ENCODE measurements at regions not wholly inside any gene's neighbourhood (a gene's known extent, or its start where the extent isn't known, plus 50 kb on each side); places are given as distances from the start of the nearest gene placed in this dataset.

DNA sequence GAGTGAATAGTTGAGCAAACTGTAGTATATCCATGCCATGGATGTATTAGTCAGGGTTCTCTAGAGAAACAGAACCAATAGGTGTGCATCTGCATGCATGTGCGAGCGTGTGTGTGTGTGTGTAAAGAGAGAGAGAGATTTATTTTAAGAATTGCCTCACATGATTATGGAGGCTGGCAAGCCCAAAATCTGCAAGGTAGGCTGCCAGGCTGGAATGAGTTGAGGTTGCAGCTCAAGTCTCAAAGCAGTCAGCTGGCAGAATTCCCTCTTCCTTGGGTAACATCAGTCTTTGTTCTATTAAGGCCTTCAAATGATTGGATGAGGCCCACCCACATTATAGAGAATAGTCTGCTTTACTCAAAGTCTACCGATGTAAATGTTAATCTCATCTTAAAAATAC, 187.8 kb downstream of the ANAPC1 start:
- in situ Hi-C loops (cut with HindIII; ENCODE audit: low sequenced_read_pairs), result no loop called here
- no peak for DNase-seq (ENCODE audit: low spot score)

GRCh38 chr2:111697560-111697959, 186.4 kb downstream of the ANAPC1 start:
- in situ Hi-C loops (cut with HindIII; ENCODE audit: low sequenced_read_pairs), result no loop called here
- no peak for DNase-seq (ENCODE audit: low spot score)

- in situ Hi-C loops (cut with HindIII; ENCODE audit: low sequenced_read_pairs), result no loop called here
- no peak for DNase-seq (ENCODE audit: low spot score)
Observed at GRCh38 chr2:111698089-111698488, 185.9 kb downstream of the ANAPC1 start.

- peak; percentile 27 for DNase-seq (ENCODE audit: low spot score)
- in situ Hi-C loops (cut with HindIII; ENCODE audit: low sequenced_read_pairs), result no loop called here
Observed at GRCh38 chr2:111698743-111699554, 185.0 kb downstream of the ANAPC1 start.

- no peak for DNase-seq (ENCODE audit: low spot score)
- in situ Hi-C loops (cut with HindIII; ENCODE audit: low sequenced_read_pairs), result no loop called here
Observed at GRCh38 chr2:111701266-111701665, 182.7 kb downstream of the ANAPC1 start.

DNA sequence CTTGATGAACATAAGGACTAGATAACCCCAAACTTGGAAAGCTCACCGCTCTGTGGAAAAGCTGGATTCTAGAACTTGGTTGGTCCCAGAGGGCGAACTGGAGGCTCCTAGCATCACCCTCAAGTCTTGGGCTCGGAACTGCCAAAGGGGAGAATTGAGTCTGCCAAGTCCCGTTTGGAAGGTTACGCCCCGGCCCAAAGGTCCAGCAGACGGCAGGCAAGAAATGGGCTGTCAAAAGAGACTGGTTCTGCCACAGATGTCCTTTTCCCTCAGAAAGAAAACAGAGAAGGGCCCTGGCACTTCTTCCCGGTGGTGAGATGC, 182.2 kb downstream of the ANAPC1 start:
- no peak for DNase-seq (ENCODE audit: low spot score)
- in situ Hi-C loops (cut with HindIII; ENCODE audit: low sequenced_read_pairs), result no loop called here

DNA sequence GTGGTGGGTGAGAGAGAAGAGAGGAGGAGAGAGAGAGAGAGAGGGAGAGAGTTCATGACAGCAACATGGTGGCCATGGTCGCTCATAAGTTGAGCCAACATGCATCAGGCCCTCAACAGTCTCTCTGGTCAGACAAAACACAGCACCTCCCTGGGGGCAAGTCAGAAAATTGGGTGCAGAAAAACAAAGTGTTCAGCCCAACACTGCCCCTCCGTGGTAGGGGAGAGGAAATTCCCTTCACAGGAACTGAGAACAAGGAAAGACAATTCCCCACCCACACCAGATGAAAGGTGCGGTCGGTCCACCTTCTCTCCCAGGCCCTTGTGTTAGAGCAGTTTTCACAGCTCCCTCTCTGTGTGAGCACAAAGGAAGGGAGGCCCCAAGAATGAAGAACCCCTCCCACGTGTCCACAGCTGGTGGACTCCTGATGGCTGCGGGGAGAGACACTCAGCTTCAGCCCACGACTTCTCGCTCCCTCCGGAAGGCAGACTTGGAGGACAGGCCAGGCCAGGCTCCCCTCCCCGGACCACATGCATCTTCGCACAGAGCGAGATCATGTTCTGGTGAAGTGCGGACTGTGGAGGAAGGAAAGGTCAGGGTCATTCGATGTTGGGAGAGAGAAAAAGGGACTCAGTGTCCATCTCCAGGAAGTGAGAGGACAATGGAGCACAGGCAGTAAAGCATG, 181.7 kb downstream of the ANAPC1 start:
- in situ Hi-C loops (cut with HindIII; ENCODE audit: low sequenced_read_pairs), result no loop called here
- DNase-seq (ENCODE audit: low spot score), result peak; percentile 34

GRCh38 chr2:111702804-111703196, 181.2 kb downstream of the ANAPC1 start:
- in situ Hi-C loops (cut with HindIII; ENCODE audit: low sequenced_read_pairs), result no loop called here
- no peak for DNase-seq (ENCODE audit: low spot score)

- in situ Hi-C loops (cut with HindIII; ENCODE audit: low sequenced_read_pairs), result no loop called here
- no peak for DNase-seq (ENCODE audit: low spot score)
Observed at GRCh38 chr2:111703759-111704158, 180.2 kb downstream of the ANAPC1 start.

DNA sequence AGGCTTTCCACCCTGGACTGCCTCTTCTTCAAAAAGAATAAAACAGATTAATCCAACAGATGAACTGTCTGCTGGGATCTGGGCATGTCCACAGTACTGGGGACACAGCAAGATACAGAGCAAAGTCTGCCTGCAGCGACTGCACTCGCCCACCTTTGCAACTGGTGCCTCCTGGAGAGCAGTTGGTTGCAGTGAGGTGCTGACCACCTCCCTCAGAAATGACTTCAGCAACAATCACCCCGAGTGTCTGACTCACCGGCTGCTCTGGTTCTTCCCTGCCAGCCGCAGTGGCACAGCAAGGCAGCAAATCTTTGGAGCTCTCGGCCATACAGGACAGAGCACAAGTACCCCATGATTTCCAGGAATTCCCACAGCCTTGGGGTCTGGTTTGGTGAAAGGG, 179.7 kb downstream of the ANAPC1 start:
- no peak for DNase-seq (ENCODE audit: low spot score)
- in situ Hi-C loops (cut with HindIII; ENCODE audit: low sequenced_read_pairs), result no loop called here

DNA sequence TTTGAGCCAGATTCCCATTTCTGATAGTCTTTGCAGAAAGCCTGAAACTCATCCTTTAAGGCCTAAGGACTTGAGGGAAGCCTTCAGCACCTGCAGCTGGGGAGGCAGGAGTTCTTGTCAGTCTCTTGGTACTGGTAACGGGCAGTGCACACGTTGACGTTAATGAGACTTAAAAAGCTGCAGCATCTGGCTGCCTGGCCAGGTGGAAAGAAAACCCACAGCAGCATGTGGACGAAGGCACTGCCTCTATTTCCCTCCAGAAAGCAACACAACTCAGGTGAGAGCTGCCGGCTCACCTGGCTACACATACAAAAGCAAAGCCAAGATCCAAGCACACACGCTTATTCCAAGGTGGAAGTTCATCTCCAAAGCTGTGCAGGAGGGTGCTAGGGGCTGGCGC, 178.8 kb downstream of the ANAPC1 start:
- in situ Hi-C loops (cut with HindIII; ENCODE audit: low sequenced_read_pairs), result no loop called here
- DNase-seq (ENCODE audit: low spot score), result no peak

DNA sequence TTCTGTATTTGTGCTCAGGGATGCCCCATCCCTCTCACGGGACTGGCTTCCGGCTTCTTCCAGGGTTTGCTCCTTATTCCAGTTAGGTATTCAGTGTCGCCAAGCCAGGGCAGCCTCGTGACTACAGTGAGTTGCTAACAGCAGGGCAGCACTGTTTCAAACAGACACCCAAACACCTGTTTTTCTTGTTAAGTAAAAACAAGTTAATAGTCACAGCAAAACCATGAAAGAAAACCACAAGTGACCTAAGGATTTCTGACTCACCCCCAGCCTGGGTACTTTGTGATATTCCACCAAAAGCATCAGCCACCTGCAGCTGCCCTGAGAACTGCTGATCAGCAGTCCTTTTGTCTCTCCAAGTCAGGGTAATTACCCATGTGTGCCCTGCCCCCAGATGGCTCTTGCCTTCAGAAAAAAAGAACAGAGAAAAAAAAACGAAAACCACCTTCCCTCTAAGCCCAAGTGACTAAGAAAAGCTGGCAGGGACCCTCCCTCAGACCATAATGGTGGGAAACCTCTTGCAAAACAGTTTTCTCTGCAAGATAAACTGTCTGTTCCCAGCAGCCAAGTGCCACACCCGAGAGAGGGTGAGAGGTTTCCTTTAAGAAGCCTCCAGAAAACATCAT, 178.2 kb downstream of the ANAPC1 start:
- no peak for DNase-seq (ENCODE audit: low spot score)
- in situ Hi-C loops (cut with HindIII; ENCODE audit: low sequenced_read_pairs), result no loop called here

- no peak for DNase-seq (ENCODE audit: low spot score)
- in situ Hi-C loops (cut with HindIII; ENCODE audit: low sequenced_read_pairs), result no loop called here
Observed at GRCh38 chr2:111706481-111707001, 177.5 kb downstream of the ANAPC1 start.

- DNase-seq (ENCODE audit: low spot score), result no peak
- in situ Hi-C loops (cut with HindIII; ENCODE audit: low sequenced_read_pairs), result no loop called here
Observed at GRCh38 chr2:111707700-111708099, 176.3 kb downstream of the ANAPC1 start.

- DNase-seq (ENCODE audit: low spot score), result no peak
- in situ Hi-C loops (cut with HindIII; ENCODE audit: low sequenced_read_pairs), result no loop called here
Observed at GRCh38 chr2:111708476-111709180, 175.4 kb downstream of the ANAPC1 start.

GRCh38 chr2:111709321-111709720, 174.7 kb downstream of the ANAPC1 start:
- DNase-seq (ENCODE audit: low spot score), result no peak
- in situ Hi-C loops (cut with HindIII; ENCODE audit: low sequenced_read_pairs), result no loop called here

DNA sequence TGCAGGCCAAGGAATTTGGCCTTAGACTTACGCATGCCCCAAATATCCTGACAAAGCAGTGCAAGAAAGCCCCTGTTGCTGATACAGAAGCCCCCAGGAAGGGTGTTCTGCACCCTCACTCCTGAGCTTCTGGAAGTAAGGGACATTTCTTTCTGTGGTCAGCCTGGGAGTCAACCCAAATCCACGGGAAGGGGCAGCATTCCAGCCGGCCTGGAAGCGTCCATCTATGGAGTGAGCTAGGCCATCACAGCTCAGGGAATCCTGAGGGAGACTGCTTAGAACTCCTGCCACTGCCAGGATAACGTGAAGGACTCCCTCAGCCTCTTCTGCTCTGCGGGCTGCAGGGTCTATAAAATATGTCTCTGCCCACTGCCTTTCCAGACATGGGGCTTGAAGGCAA, 173.9 kb downstream of the ANAPC1 start:
- no peak for DNase-seq (ENCODE audit: low spot score)
- in situ Hi-C loops (cut with HindIII; ENCODE audit: low sequenced_read_pairs), result no loop called here

GRCh38 chr2:111710613-111711012, 173.4 kb downstream of the ANAPC1 start:
- in situ Hi-C loops (cut with HindIII; ENCODE audit: low sequenced_read_pairs), result no loop called here
- no peak for DNase-seq (ENCODE audit: low spot score)

- in situ Hi-C loops (cut with HindIII; ENCODE audit: low sequenced_read_pairs), result no loop called here
- no peak for DNase-seq (ENCODE audit: low spot score)
Observed at GRCh38 chr2:111711270-111711669, 172.7 kb downstream of the ANAPC1 start.

DNA sequence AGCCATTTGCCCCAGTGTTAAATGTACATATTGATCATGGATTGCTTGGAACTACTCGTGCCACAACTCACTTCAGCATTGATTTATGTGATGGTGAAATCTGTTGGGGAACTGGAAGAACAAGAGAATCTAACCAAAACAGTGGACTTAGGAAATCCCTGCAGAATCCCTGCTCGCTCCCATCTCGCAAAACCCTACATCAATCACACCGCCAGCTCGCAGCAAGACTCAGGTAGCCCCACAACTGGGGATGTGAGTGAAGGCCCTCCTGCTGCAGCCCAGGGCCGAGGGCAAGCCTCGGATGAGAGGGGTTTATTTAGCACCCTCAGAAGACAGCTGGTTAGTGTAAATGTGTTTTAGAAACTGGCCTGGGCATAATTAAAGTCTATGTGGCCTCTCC, 171.6 kb downstream of the ANAPC1 start:
- no peak for DNase-seq (ENCODE audit: low spot score)
- in situ Hi-C loops (cut with HindIII; ENCODE audit: low sequenced_read_pairs), result no loop called here

All from G401 (cell line).